Head of caudate nucleus (tissue), 42 donors: ENCODE measurements at regions not wholly inside any gene's neighbourhood (a gene's known extent, or its start where the extent isn't known, plus 50 kb on each side); places are given as distances from the start of the nearest gene placed in this dataset.
A peak's percentile ranks its signal among the peaks of the same experiment; 100 is the strongest.
"Not testable (repeated sequence)": the region's sequence is repeated elsewhere in the genome, so short reads cannot be mapped to it uniquely, and the experiment has no call there.

Experiments used
- DNase-seq, 42 donors: peaks; one replicate each; pipeline versions ENCODE4 v3.0.0 to v3.0.0-alpha.2; 2020 to 2021; ENCODE audit warnings: mixed read lengths in 7 of 42
- intact Hi-C: fragments of 100-400 bp; cut with DNase I; formaldehyde crosslinking; loops from one replicate; pipeline ENCODE4 v1.15.0; 2022

DNA sequence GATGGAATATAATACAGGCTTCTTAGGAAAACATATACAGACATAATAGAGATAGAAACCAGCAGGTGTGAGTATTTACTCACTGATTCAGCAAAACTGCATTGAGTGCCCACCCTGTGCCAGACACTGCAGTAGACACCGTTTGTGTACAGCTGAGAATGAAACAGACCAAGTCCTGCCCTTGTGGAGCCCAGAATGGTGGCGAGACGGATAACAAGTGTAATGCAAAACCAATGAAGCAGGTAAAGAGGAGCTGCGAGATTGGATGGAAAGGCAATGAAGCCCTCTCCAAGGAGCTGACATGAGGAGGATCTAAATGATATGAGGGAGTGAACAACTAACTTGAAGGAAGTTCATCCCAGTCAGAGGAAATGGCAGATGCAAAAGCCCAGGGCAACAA, 256.4 kb downstream of the MEX3B start:
- DNase-seq = peak in 1 of 42 donors; percentile 16
- intact Hi-C loops = no loop called here

DNA sequence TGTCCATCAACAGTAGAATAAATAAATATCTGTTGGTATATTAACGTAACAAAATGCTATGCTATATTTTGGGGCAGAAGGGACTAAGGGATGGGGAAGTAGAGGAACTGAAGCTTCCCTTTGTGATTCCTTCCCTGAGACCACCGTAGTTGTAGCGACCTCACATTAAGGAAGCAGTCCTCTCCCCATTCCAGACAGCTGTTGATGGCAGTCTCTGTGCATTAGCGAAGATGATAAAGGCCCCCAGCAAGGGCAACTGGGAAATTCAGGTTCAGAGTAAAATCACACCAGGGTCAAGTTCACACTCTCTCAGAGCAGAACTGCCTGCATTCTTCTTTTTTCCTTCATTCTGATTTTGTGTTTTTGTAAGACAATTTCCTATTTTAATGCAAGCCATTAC, 259.0 kb downstream of the MEX3B start:
- intact Hi-C loops = no loop called here
- peak in 1 of 42 donors; percentile 12 for DNase-seq

DNA sequence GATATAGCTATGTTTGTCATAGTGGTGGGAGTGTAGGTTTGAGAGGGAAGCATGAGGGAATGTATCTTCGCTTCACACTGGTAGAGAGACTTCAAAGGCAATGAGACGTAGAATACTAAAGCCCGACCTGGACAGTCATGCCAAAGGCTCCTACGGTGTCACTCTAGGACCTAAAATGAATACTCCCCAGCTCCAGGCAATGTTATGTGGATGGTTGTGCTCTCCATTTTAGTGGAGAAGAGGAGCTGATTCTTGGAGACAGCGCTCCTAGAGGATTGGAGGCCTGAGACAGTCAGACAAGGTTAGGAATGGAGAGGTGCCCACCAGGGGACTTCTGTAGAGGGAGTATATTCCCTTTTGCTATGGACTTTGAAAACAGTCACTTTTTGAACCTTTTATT, 260.1 kb downstream of the MEX3B start:
- intact Hi-C loops = no loop called here
- no peak for DNase-seq

DNA sequence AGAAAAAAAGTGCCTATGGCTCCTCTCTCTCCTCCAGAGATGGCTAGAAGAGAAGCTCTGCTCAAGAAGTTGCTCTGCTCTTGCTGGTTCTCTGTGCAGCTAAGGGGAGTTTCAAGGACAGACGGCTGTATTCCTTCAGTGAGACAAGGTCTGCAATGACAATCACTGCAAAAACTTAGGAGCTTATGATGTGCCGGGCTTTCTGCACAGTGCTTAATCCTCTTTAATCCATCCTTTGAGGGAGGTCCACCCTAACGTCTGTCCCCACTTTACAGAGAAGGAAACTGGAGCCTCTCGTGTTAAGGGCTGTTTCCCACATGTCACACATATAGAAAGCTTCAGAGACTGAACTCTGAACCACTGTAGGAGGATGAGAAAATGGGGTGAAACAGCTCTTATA, 260.6 kb downstream of the MEX3B start:
- intact Hi-C loops = no loop called here
- DNase-seq = no peak

DNA sequence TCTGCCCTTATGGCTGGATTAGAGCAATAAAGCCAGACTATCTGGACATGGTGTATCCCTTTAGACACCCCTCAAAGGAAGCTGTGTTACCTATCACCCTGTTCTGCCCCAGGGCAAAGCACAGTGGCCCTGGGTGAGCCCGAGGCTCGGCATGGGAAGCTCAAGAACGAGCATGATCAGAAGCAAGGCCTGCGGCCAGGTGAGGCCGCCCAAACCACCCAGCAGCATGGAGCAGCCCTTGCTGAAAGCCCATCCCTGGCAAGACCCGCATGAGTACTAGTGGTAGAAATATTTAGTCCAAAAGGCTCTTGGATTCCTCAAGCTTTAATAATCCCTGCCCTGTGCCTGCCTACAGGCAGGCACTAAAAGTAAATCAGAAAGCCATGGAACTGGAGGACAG, 261.1 kb downstream of the MEX3B start:
- DNase-seq = no peak

DNA sequence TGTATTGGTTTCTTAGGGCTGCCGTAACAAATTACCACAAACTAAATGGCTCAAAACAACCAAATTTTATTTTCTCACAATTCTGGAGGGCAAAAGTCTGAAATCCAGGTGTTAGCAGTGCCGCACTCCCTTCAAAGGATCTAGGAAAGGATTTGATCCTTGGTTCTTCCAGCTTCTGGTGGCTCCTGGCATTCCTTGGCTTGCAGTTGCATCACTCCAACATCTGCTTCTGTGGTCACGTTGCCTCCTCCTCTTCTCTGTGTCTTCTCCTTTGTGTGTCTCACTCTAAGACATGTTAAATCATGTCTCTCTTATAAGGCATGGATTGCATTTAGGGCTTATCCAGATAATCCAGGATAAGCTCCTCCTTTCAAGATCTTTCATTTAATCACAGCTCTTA, 262.2 kb downstream of the MEX3B start:
- intact Hi-C loops = no loop called here
- no peak for DNase-seq

More for the DNA sequence above, 261.1 kb downstream of the MEX3B start:
- intact Hi-C loops = no loop called here

DNA sequence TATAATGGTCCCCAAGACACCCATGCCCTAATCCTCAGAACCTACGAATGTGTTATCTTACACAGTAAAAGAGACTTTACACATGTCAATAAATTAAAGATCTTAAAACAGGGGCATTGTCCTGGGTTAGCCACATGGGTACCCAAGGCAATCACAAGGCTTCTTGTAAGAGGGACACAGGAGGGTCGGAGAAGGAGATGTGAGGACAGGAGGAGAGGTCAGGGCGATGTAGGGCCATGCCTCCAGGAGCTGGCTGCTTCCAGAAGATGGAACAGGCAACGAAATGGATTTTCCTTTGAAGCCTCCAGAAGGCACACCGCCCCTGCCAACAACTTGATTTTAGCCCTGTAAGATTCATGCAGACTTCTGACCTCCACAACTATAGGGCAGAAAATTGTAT, 262.7 kb downstream of the MEX3B start:
- intact Hi-C loops = no loop called here
- no peak for DNase-seq

DNA sequence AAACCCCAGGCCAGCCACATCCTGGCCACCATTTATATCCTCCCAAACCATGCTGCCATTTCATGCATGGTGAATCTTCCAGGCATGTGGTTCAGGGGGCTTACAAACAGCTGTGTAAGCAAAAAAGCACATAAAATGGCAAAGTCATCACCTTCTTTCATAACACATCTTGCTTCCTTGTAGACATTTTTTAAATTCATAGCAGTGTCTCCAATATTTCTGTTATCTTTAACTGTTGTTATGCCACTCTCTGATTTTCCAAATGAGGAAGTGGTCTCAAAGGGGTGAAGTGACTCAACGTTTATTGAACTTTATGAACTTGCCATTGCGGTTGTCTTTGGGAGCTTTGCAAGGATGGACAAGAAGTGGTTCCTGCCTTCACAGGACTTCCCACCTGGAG, 264.4 kb downstream of the MEX3B start:
- intact Hi-C loops = no loop called here

DNA sequence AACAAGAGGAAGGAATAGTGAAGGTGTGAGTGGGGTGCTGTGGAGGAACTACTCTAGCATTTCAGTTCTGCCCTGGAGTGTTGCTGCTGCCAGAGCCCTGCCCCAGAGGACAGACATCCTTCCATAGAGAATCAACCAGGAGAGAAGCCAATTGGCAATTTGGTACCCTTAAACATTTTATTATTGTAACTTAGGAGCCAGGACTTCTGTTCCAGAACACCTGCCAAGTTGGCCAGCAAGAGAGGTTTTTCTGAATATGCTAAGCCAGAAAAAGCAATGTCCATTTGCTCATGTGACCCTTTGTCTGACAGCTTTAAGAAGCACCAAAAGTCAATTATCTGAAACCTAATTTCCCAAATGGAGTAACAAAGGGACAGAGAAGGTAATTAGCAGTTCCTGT, 264.9 kb downstream of the MEX3B start:
- intact Hi-C loops = no loop called here
- DNase-seq = no peak

More for the DNA sequence above, 264.4 kb downstream of the MEX3B start:
- DNase-seq = no peak

DNA sequence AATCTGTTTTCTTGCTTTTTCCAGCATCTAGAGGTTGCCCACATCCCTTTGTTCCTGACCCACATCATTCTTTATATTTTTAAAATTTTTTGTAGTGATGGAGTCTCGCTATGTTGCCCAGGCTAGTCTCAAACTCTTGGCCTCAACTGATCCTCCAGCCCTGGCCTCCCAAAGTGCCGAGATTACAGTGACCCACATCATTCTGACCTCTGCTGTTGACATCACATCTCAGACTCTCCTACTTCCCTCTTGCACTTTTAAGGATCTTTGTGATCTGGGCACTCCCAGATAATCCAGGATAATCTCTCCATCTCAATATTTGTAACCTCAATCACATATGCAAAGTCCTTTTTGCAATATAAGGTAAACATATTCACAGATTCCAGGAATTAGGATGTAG, 266.6 kb downstream of the MEX3B start:
- intact Hi-C loops = no loop called here
- no peak for DNase-seq

DNA sequence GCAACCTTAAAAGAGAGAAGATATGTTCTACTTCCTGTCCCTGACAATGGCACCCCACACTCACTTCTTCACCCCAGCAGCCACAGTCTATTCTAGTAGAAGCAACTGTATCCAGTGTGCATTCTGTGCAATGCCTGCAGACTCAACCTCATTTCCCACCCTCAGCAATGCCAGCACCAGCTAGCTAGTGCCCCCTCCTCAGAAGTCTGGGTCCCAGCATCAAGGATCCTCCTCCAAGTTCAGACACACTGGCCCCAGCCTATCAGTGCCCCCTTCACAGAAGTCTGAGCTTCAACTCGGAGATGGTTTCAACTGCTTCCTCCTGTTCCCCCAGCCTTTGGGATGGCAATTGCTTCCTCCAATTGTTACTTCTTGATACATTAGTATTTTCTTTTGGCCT, 268.3 kb downstream of the MEX3B start:
- intact Hi-C loops = no loop called here
- no peak for DNase-seq

DNA sequence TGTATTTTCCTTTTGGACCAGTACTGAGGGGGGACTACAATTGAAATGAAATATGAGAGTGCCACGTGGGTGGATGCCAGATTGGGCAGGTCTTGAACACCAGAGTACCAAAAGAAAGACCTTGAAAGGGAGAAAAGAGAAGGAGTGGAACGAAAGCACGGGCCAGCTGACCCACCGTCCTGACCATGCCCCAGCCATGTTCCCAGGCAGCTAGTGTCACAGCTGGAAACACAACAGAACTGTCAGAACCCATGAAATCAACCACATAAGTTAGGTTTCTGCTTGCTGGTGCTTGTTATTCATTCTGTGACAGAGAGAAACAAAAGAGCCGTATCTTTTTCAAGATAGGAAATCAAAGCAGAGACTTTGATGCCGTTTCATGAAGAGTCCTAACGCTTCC, 268.8 kb downstream of the MEX3B start:
- intact Hi-C loops = no loop called here
- DNase-seq = no peak

DNA sequence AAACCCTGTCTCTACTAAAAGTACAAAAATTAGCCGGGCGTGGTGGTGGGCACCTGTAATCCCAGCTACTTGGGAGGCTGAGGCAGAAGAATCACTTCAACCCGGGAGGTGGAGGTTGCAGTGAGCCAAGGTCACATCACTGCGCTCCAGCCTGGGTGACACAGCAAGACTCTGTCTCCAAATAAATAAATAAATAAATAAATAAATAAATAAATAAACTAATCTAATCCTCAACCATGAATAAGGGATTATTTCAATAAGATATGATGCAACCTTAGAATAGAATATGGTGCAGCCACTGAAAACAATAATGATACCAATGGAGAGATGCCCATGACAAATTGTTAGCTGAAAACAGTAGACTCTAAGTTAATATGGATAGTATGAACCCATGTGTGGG, 270.0 kb downstream of the MEX3B start:
- not testable (repeated sequence) for DNase-seq

DNA sequence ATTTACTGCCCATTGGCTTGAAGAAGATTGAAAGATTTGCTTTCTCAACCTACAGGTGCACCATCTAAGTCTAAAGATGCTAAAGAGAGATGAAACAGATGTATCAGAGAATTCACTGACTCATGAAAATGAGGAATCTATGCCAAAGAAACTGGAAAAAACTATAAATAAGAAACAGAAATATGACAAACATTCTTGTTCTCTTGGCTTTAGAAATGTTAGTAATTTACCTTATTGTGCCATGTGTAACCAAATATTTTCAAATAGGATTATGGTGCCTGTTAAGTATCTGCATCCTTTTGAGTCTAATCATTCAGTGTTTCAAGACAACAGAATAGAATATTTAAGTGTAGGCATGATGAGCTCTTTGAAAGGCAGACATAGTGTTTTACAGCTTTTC, 271.5 kb downstream of the MEX3B start:
- DNase-seq = no peak
- intact Hi-C loops = no loop called here

More for the DNA sequence above, 270.0 kb downstream of the MEX3B start:
- intact Hi-C loops = not testable (repeated sequence)

DNA sequence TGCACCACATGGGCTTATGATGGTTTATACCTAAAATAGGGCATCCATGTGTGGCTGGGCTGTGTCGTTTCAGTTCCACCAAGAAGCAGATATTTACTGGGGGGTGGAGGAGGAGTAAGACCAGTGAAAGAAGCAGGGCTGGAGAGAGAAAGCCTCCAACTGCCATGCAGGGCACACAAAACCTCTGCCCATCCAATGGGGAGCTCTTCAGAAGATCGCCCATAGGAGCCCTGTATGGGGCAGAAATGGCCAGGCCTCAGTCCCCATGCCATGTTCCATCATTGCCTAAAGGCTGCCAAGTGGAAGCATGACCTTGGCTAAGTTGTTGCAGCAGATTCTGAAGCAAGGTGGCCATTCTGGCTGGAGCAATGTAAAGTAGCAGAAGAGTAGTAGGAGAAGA, 277.0 kb downstream of the MEX3B start:
- no peak for DNase-seq
- intact Hi-C loops = no loop called here

DNA sequence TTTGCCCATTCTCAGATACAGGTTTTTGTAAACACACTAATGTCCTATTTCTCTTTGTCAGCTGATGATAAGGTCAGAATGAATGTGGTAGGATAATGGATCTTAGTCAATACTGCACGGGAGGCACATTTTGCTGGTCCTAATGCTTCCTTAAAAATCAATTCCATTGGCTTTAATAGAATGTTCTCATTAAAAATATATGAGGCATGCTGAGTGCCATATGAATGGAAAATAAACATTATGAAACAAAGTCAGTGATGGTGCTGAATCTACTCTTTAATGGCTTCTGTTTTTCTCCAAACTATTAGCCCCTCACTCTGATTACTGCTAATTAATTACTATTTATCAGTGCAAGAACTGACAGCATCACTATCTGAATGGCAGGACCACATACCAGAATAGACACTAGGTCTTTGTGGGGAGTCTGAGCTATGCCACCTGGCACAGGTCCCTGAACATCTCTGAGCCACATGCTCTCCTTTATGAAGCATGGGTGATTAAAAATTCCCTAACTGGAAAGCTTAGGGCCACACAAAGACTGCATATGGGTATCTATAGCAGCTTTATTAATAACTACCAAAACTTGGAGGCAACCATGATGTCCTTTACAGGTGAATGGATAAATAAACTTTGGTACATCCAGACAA, 278.9 kb downstream of the MEX3B start:
- intact Hi-C loops = no loop called here
- DNase-seq = no peak

DNA sequence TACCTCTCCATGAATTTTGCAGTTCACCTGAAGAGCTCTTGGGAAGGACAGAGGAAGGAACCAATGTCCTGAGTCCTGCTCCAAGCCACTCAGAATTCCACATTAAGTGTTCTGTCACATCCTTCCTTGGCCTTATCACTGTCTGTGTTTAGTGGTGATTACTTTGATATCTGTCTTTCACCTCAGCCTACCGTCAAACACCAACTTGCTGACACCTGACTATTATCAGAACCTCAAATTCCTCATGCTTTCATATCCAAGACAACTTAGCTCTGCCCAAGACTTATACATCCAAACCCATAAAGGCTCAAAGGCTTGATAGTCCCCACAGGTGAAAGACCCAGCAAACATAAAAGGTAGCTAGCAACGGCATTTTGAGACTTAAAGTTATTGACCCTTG, 280.0 kb downstream of the MEX3B start:
- intact Hi-C loops = no loop called here
- no peak for DNase-seq

DNA sequence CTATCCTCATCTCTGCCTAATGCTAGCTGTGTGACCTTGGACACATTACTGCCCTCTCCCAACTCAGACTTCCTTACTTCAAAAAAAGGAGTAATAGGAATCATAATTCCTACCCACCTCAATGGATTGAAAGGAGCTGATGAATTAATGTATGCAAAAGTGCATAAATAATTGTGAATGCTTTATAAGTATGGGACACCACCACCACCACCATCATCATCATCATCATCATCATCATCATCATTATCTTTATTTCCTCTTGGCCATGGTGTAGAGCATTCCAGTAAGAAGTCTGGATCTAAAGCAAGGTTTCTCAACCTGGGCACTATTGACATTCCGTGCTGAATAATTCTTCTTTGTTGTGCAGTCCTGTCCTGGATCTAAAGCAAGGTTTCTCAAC, 282.5 kb downstream of the MEX3B start:
- intact Hi-C loops = no loop called here
- no peak for DNase-seq

DNA sequence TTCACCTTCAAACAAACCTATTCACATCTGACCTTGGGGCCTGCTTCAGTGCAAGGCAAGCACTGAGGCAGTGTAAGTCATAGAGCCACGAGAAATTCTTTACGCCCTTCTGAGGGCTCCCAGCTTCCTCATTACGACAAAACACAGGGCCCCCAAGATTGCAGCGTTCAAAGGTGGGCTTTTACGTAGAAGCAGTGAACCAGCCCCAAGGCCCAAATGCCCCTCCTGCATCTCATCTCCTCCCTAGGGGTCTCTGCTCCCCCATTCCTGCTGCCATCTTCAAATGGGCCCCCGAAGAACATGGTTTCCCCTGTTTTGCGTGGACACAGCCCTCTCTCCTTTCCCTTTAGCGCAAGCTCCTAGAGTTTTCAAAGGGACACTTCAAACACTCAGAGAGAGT, 285.1 kb downstream of the MEX3B start:
- no peak for DNase-seq
- intact Hi-C loops = no loop called here

DNA sequence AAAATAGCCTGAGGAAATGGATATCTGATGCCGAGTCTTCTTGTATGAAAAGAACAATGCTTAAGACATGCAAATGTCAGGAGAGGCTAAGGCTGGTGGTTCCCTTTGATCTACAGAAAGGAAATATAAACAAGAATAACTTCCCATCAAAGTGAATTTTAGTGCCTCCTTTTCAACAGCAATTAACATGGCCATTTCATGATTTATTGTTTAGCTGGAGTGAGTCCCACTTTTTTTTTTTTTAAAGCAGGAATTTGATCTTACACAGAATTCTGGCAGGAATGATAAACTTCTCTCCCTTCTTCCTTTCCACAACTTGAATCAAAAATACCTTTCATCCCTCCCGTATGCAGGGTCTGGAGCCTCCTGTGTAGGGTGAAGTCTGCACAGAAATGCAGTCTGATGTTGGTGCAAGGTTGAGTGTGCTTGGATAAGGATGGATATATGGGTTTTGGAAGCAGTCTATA, 287.0 kb downstream of the MEX3B start:
- no peak for DNase-seq

DNA sequence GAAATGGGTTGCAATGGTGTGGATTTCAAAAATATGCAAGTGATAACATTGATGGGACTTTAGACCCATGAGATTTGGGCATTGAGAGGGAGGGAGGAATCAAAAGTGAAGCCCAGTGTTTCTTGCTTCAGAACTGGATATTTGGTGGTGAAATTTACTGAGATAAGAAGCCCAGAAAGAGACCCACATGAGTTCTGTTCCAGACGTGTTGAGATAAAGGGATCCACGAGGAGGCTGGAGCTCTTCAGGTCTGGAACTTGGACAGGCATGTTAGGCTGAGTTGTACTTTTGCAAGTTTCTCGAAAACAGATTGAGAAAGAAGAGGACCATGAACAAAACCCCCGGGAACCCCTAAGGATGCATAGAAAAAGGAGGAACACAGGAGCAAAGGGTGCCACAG, 290.2 kb downstream of the MEX3B start:
- no peak for DNase-seq

More for the DNA sequence above, 287.0 kb downstream of the MEX3B start:
- intact Hi-C loops = no loop called here

DNA sequence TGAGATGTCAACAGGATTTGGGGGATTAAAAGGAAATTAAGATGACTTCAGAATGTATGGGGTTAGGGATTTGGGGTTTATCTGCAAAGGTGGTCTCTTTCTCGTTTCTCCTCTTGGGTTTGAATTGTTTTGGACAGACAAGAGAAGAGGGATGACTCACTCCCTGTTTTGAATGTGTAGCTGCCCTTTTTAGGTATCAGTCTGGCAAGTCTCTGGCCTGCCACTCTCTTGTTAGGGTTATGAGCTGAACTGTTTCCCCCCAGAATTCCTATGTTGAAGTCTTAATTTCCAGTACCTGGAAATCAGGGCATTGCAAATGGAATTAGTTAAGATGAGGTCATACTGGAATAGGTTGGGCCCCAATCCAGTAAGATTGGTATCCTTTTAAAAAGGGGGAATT, 291.7 kb downstream of the MEX3B start:
- intact Hi-C loops = no loop called here
- DNase-seq = no peak

More for the DNA sequence above, 290.2 kb downstream of the MEX3B start:
- intact Hi-C loops = no loop called here
